ENCODE measurements at regions not wholly inside any gene's neighbourhood (a gene's known extent, or its start where the extent isn't known, plus 50 kb on each side); places are given as distances from the start of the nearest gene placed in this dataset.

- Histone ChIP-seq H4K20me1 (ENCODE audit: low read depth, low read length) (no peaks in the 10 kb centered on the region), H3K4me3 (ENCODE audit: insufficient read depth, low read length, poor library complexity, severe bottlenecking) (no peak overlapping the region), H3K9ac (ENCODE audit: low read length) (no peak overlapping the region), H3K27me3 (ENCODE audit: low read length) (no peaks in the 10 kb centered on the region), H3K27ac (ENCODE audit: low read depth, low read length) (no peak overlapping the region), H3K9me3 (ENCODE audit: insufficient read depth, low read length) (no peaks in the 10 kb centered on the region), H3K79me2 (ENCODE audit: insufficient read depth, low read length) (no peaks in the 10 kb centered on the region), H3K36me3 (ENCODE audit: low read length) (no peaks in the 10 kb centered on the region), H3F3A (ENCODE audit: insufficient read depth) (no peaks in the 10 kb centered on the region), H3K4me2 (ENCODE audit: low read depth, low read length, poor library complexity, severe bottlenecking) (no peak overlapping the region), H2AFZ (ENCODE audit: low read depth, low read length, severe bottlenecking) (no peak overlapping the region), H3K9me2 (replicated peaks; ENCODE audit: insufficient read depth, low read length) (no peaks in the 10 kb centered on the region)
- no peak for TF ChIP-seq EZH2phosphoT487 (conservative IDR thresholded peaks at IDR 0.05; ENCODE audit: low read length)
- no peak for TF ChIP-seq CTCF (IDR thresholded peaks at IDR 0.05; ENCODE audit: insufficient read depth, low read length, poor library complexity, severe bottlenecking)
These were observed 379.9 kb upstream of the IRX4 start for GRCh38 chr5:2262620-2263019.

- no peaks in the 10 kb centered on the region for H3K9me2 ChIP-seq (replicated peaks; ENCODE audit: insufficient read depth, low read length)
- no peak for TF ChIP-seq EZH2phosphoT487 (conservative IDR thresholded peaks at IDR 0.05; ENCODE audit: low read length)
- TF ChIP-seq CTCF (IDR thresholded peaks at IDR 0.05; ENCODE audit: insufficient read depth, low read length, poor library complexity, severe bottlenecking), result no peak
- H3K9me3 ChIP-seq (ENCODE audit: insufficient read depth, low read length), result no peaks in the 10 kb centered on the region
- H4K20me1 ChIP-seq (ENCODE audit: low read depth, low read length), result no peaks in the 10 kb centered on the region
- no peaks in the 10 kb centered on the region for H3K36me3 ChIP-seq (ENCODE audit: low read length)
- no peak overlapping the region for H3K27ac ChIP-seq (ENCODE audit: low read depth, low read length)
- no peak overlapping the region for H3K9ac ChIP-seq (ENCODE audit: low read length)
- no peaks in the 10 kb centered on the region for H3F3A ChIP-seq (ENCODE audit: insufficient read depth)
- no peaks in the 10 kb centered on the region for H3K79me2 ChIP-seq (ENCODE audit: insufficient read depth, low read length)
- no peaks in the 10 kb centered on the region for H3K27me3 ChIP-seq (ENCODE audit: low read length)
- no peak overlapping the region for H3K4me3 ChIP-seq (ENCODE audit: insufficient read depth, low read length, poor library complexity, severe bottlenecking)
- no peak overlapping the region for H2AFZ ChIP-seq (ENCODE audit: low read depth, low read length, severe bottlenecking)
- no peak overlapping the region for H3K4me2 ChIP-seq (ENCODE audit: low read depth, low read length, poor library complexity, severe bottlenecking)
These were observed 378.4 kb upstream of the IRX4 start for GRCh38 chr5:2261004-2261703.

GRCh38 chr5:2260211-2261003 lies 377.7 kb upstream of the IRX4 start:
- no peak overlapping the region for H2AFZ ChIP-seq (ENCODE audit: low read depth, low read length, severe bottlenecking)
- H3K27me3 ChIP-seq (ENCODE audit: low read length), result no peaks in the 10 kb centered on the region
- H3K9ac ChIP-seq (ENCODE audit: low read length), result no peak overlapping the region
- H3F3A ChIP-seq (ENCODE audit: insufficient read depth), result no peaks in the 10 kb centered on the region
- H3K9me2 ChIP-seq (replicated peaks; ENCODE audit: insufficient read depth, low read length), result no peaks in the 10 kb centered on the region
- no peaks in the 10 kb centered on the region for H3K9me3 ChIP-seq (ENCODE audit: insufficient read depth, low read length)
- no peak overlapping the region for H3K27ac ChIP-seq (ENCODE audit: low read depth, low read length)
- no peaks in the 10 kb centered on the region for H3K36me3 ChIP-seq (ENCODE audit: low read length)
- no peaks in the 10 kb centered on the region for H3K79me2 ChIP-seq (ENCODE audit: insufficient read depth, low read length)
- H4K20me1 ChIP-seq (ENCODE audit: low read depth, low read length), result no peaks in the 10 kb centered on the region
- TF ChIP-seq CTCF (IDR thresholded peaks at IDR 0.05; ENCODE audit: insufficient read depth, low read length, poor library complexity, severe bottlenecking) (no peak), EZH2phosphoT487 (conservative IDR thresholded peaks at IDR 0.05; ENCODE audit: low read length) (no peak)
- H3K4me2 ChIP-seq (ENCODE audit: low read depth, low read length, poor library complexity, severe bottlenecking), result no peak overlapping the region
- no peak overlapping the region for H3K4me3 ChIP-seq (ENCODE audit: insufficient read depth, low read length, poor library complexity, severe bottlenecking)
